GM12878 (cell line): ENCODE measurements at regions not wholly inside any gene's neighbourhood (a gene's known extent, or its start where the extent isn't known, plus 50 kb on each side); places are given as distances from the start of the nearest gene placed in this dataset.

Experiments
- ATAC-seq: fragments of 200-7000 bp; cut with Tn5 transposase; 3 replicates; pipeline ENCODE4 v1.9.1; 2020; ENCODE audit warnings: mild to moderate bottlenecking, moderate library complexity
- BruUV-seq: library from RNA; stranded (reverse); fragments of 400-500 nt; replicated peaks from 2 replicates; lab custom pipeline; 2021; lab: Mats Ljungman, UMichigan
- CTCF ChIA-PET: fragments of 300-600 bp; sonication (Branson Sonifier 250); formaldehyde crosslinking; extraction: SDS; loops from one replicate; lab custom pipeline; 2021; ENCODE audit warnings: inconsistent platforms; lab: Yijun Ruan, JAX
- POLR2A ChIA-PET: fragments of 350-600 bp; formaldehyde crosslinking; extraction: SDS; loops from one replicate; lab custom pipeline; 2021; ENCODE audit warnings: inconsistent platforms; lab: Charles Lee
- RAD21 ChIA-PET: fragments of 300-600 bp; sonication (Branson Sonifier 250); formaldehyde crosslinking; loops from one replicate; lab custom pipeline; 2023; ENCODE audit warnings: antibody characterized with exemption; ENCODE audit not compliant: unreplicated experiment; lab: Charles Lee
- SMC1A ChIA-PET: fragments of 300-600 bp; sonication (Branson Sonifier 250); formaldehyde crosslinking; loops from one replicate; lab custom pipeline; 2023; ENCODE audit not compliant: unreplicated experiment, uncharacterized antibody; lab: Charles Lee
- DNase-seq: peaks from one replicate; pipeline ENCODE4 v3.0.0-alpha.2; 2011; ENCODE audit warnings: low read depth, low spot score
- FAIRE-seq: peaks from 3 replicates; lab custom pipeline; 2011; peaks lifted over from hg19 to GRCh38; lab: Jason Lieb, UNC
- H2AFZ ChIP-seq: 2 replicates; pipeline ENCODE4 v1.6.0; 2011; ENCODE audit warnings: low read depth, low read length, control low read depth; ENCODE audit not compliant: control insufficient read depth
- H3K27ac ChIP-seq: 2 replicates; pipeline ENCODE4 v1.5.1; 2011; ENCODE audit warnings: control low read depth; ENCODE audit not compliant: control insufficient read depth, insufficient read depth
- H3K27me3 ChIP-seq, 2 experiments: replicated peaks in 1 of 2; 2 replicates each; pipeline versions ENCODE4 v1.6.0 to v1.6.1; 2011; ENCODE audit warnings: low read length in 1 of 2; ENCODE audit not compliant: control insufficient read depth in 2 of 2, insufficient read depth in 2 of 2
- H3K36me3 ChIP-seq, 2 experiments: 2 replicates each; pipeline ENCODE4 v1.5.1; 2011; ENCODE audit warnings: low read length in 1 of 2; ENCODE audit not compliant: control insufficient read depth in 2 of 2, insufficient read depth in 2 of 2
- H3K4me1 ChIP-seq: 2 replicates; pipeline ENCODE4 v1.6.1; 2011; ENCODE audit warnings: mild to moderate bottlenecking, low read length, moderate library complexity, mixed read lengths; ENCODE audit not compliant: control insufficient read depth, insufficient read depth
- H3K4me2 ChIP-seq: 2 replicates; pipeline ENCODE4 v1.6.0; 2011; ENCODE audit warnings: control low read depth; ENCODE audit not compliant: control insufficient read depth, insufficient read depth
- H3K4me3 ChIP-seq: fragments of 200-600 bp; sonication (generic); 2 replicates; pipeline ENCODE4 v1.5.1; 2016
- H3K79me2 ChIP-seq: 2 replicates; pipeline ENCODE4 v1.6.0; 2011; ENCODE audit warnings: low read length; ENCODE audit not compliant: control insufficient read depth, insufficient read depth
- H3K9ac ChIP-seq: 2 replicates; pipeline ENCODE4 v1.8.0; 2011; ENCODE audit warnings: low read length, control low read depth, mixed read lengths; ENCODE audit not compliant: control insufficient read depth, insufficient read depth
- H3K9me3 ChIP-seq: replicated peaks from 3 replicates; pipeline ENCODE4 v1.5.1; 2011; ENCODE audit warnings: mild to moderate bottlenecking, low read length; ENCODE audit not compliant: control insufficient read depth, insufficient read depth
- H4K20me1 ChIP-seq: 2 replicates; pipeline ENCODE4 v1.6.0; 2011; ENCODE audit not compliant: control insufficient read depth, insufficient read depth
- CREB1 ChIP-seq: IDR thresholded peaks from 2 replicates; pipeline ENCODE4 v1.6.1; 2012; ENCODE audit warnings: low read depth, mild to moderate bottlenecking, inconsistent platforms
- MYC ChIP-seq: IDR thresholded peaks from 2 replicates; pipeline ENCODE4 v1.6.1; 2011; ENCODE audit warnings: mild to moderate bottlenecking, low read length, moderate library complexity, inconsistent platforms; ENCODE audit not compliant: insufficient read depth, insufficient replicate concordance, insufficient read length, severe bottlenecking
- SIN3A ChIP-seq: IDR thresholded peaks from 2 replicates; pipeline ENCODE4 v1.6.1; 2012; ENCODE audit warnings: low read depth, low read length, improper control_type of control experiment
- SIX5 ChIP-seq: IDR thresholded peaks from 2 replicates; pipeline ENCODE4 v1.6.1; 2011; ENCODE audit warnings: mild to moderate bottlenecking, low read depth, low read length, moderate library complexity; ENCODE audit not compliant: severe bottlenecking
- SMC3 ChIP-seq: IDR thresholded peaks from 2 replicates; pipeline ENCODE4 v1.6.1; 2011; ENCODE audit warnings: low read length, improper control_type of control experiment, borderline replicate concordance
- TCF7 ChIP-seq: IDR thresholded peaks from 2 replicates; pipeline ENCODE4 v1.6.1; 2014; ENCODE audit warnings: antibody characterized with exemption, borderline replicate concordance
- ZBTB40 ChIP-seq: fragments of 450-650 bp; IDR thresholded peaks from 2 replicates; pipeline ENCODE4 v1.6.1; 2016; ENCODE audit warnings: mild to moderate bottlenecking, moderate library complexity, borderline replicate concordance
- whole genome bisulfite sequencing: methylation state at CpG from one replicate; pipeline ENCODE4 v1.1.6; 2016; ENCODE audit warnings: low lambda C conversion rate; ENCODE audit not compliant: insufficient replicate concordance, insufficient coverage; ENCODE audit errors: missing lambda C conversion rate; 5-methylcytosine and 5-hydroxymethylcytosine counted together
- in situ Hi-C: fragments of 300-500 bp; cut with MboI; formaldehyde crosslinking; loops from 9 replicates; pipeline ENCODE4 v1.14.3; 2018; ENCODE audit warnings: mixed read lengths
- intact Hi-C: fragments of 100-400 bp; cut with micrococcal nuclease; formaldehyde crosslinking; loops from one replicate; pipeline ENCODE4 v1.14.2; 2022; ENCODE audit not compliant: unreplicated experiment

GRCh38 chr4:24666316-24666715 lies 82.0 kb upstream of the DHX15 start (continued):
- TF ChIP-seq ZBTB40 (no peak), CREB1 (no peak), SMC3 (no peak), TCF7 (no peak)

GRCh38 chr4:24666816-24667477 lies 82.6 kb upstream of the DHX15 start:
- no peaks in the 10 kb centered on the region for H4K20me1 ChIP-seq
- H3K79me2 ChIP-seq: no peaks in the 10 kb centered on the region
- FAIRE-seq (no peak), ATAC-seq (no peak), DNase-seq (no peak)
- CTCF ChIA-PET: no interaction called here
- SMC1A ChIA-PET: no interaction called here
- in situ Hi-C loops: loop anchor here (10.0 kb wide), 1 partner anchor 58 kb away; no protein-coding TSS in a partner anchor
- RAD21 ChIA-PET: no interaction called here
- H3K4me2 ChIP-seq: no peak overlapping the region
- H3K4me1 ChIP-seq: no peaks in the 10 kb centered on the region
- POLR2A ChIA-PET: no interaction called here
- intact Hi-C loops: no loop called here
- H3K4me3 ChIP-seq: no peak overlapping the region
- no peak for TF ChIP-seq SIX5
- TF ChIP-seq MYC: no peak
- no peak for TF ChIP-seq SIN3A
- no peak overlapping the region for H2AFZ ChIP-seq
- H3K27me3 ChIP-seq: no peaks in the 10 kb centered on the region
- no peaks in the 10 kb centered on the region for H3K36me3 ChIP-seq
- WGBS: 3% methylated on average over 5 of the region's 5 CpGs
- H3K9ac ChIP-seq: no peak overlapping the region
- no TSS peak for BruUV-seq
- no peaks in the 10 kb centered on the region for H3K9me3 ChIP-seq
- H3K27ac ChIP-seq: no peak overlapping the region
